SK-N-MC (cell line): ENCODE measurements at regions not wholly inside any gene's neighbourhood (a gene's known extent, or its start where the extent isn't known, plus 50 kb on each side); places are given as distances from the start of the nearest gene placed in this dataset.
"Not testable (repeated sequence)": the region's sequence is repeated elsewhere in the genome, so short reads cannot be mapped to it uniquely, and the experiment has no call there.

Experiments used
- DNase-seq: peaks from one replicate; pipeline ENCODE4 v3.0.0-alpha.2; 2011; ENCODE audit warnings: low read depth, low spot score
- H3K27ac ChIP-seq: fragments of 200-600 bp; sonication (generic); 2 replicates; pipeline ENCODE4 v1.5.1; 2016; ENCODE audit warnings: mixed run types
- H3K36me3 ChIP-seq: fragments of 200-600 bp; sonication (generic); 2 replicates; pipeline ENCODE4 v1.6.1; 2017; ENCODE audit warnings: antibody characterized with exemption, low read length, mixed read lengths; ENCODE audit not compliant: insufficient read depth
- H3K4me3 ChIP-seq: fragments of 200-600 bp; sonication (generic); 2 replicates; pipeline ENCODE4 v1.5.1; 2016
- H3K9ac ChIP-seq: fragments of 200-600 bp; sonication (generic); 2 replicates; pipeline ENCODE4 v1.8.0; 2017; ENCODE audit warnings: mixed run types, mixed read lengths; ENCODE audit not compliant: insufficient read length
- H3K9me3 ChIP-seq: fragments of 200-600 bp; sonication (generic); 2 replicates; pipeline ENCODE4 v1.6.1; 2017; ENCODE audit warnings: low read depth, mild to moderate bottlenecking, antibody characterized with exemption, low read length, moderate library complexity, mixed read lengths
- EZH2 ChIP-seq: fragments of 200-600 bp; sonication (generic); IDR thresholded peaks from one replicate; pipeline ENCODE4 v1.6.1; 2017; ENCODE audit warnings: antibody characterized with exemption
- FOXP2 ChIP-seq: optimal IDR thresholded peaks from 2 replicates; pipeline ENCODE3; 2011; ENCODE audit warnings: mild to moderate bottlenecking, moderate library complexity; ENCODE audit not compliant: insufficient read depth; ENCODE audit errors: extremely low read length, control extremely low read depth
- POLR2AphosphoS5 ChIP-seq: IDR thresholded peaks from 2 replicates; pipeline ENCODE4 v1.6.1; 2012; ENCODE audit warnings: mild to moderate bottlenecking, low read depth, low read length, borderline replicate concordance

GRCh38 chr22:22788460-22789037, 99.1 kb upstream of the IGLL5 start:
- no peak overlapping the region for H3K27ac ChIP-seq
- H3K36me3 ChIP-seq, result no peaks in the 10 kb centered on the region
- TF ChIP-seq EZH2 (no peak), FOXP2 (no peak), POLR2AphosphoS5 (no peak)
- DNase-seq, result no peak
- H3K9ac ChIP-seq, result no peak overlapping the region
- H3K9me3 ChIP-seq, result no peaks in the 10 kb centered on the region
- no peak overlapping the region for H3K4me3 ChIP-seq

GRCh38 chr22:22789233-22789921, 98.2 kb upstream of the IGLL5 start:
- no peak overlapping the region for H3K4me3 ChIP-seq
- no peak overlapping the region for H3K9ac ChIP-seq
- H3K27ac ChIP-seq, result no peak overlapping the region
- no peak for DNase-seq
- TF ChIP-seq EZH2 (no peak), POLR2AphosphoS5 (no peak), FOXP2 (no peak)
- H3K36me3 ChIP-seq, result no peaks in the 10 kb centered on the region
- H3K9me3 ChIP-seq, result no peaks in the 10 kb centered on the region

- H3K27ac ChIP-seq, result no peak overlapping the region
- no peak overlapping the region for H3K4me3 ChIP-seq
- no peak overlapping the region for H3K9ac ChIP-seq
- TF ChIP-seq POLR2AphosphoS5 (no peak), FOXP2 (no peak), EZH2 (no peak)
- no peak for DNase-seq
- H3K9me3 ChIP-seq, result no peaks in the 10 kb centered on the region
- no peaks in the 10 kb centered on the region for H3K36me3 ChIP-seq
Observed at GRCh38 chr22:22789922-22790845, 97.4 kb upstream of the IGLL5 start.

- no peaks in the 10 kb centered on the region for H3K36me3 ChIP-seq
- no peaks in the 10 kb centered on the region for H3K9me3 ChIP-seq
- H3K27ac ChIP-seq, result no peak overlapping the region
- no peak for DNase-seq
- no peak overlapping the region for H3K9ac ChIP-seq
- no peak overlapping the region for H3K4me3 ChIP-seq
- no peak for TF ChIP-seq EZH2
- TF ChIP-seq POLR2AphosphoS5, result no peak
- no peak for TF ChIP-seq FOXP2
Observed at GRCh38 chr22:22791438-22792181, 96.0 kb upstream of the IGLL5 start.

- not testable (repeated sequence) for DNase-seq, H3K4me3 ChIP-seq
Observed at GRCh38 chr22:22792205-22792786, 95.3 kb upstream of the IGLL5 start.

GRCh38 chr22:22795639-22796038, 92.0 kb upstream of the IGLL5 start:
- not testable (repeated sequence) for H3K9ac ChIP-seq, DNase-seq, H3K9me3 ChIP-seq, H3K4me3 ChIP-seq, H3K36me3 ChIP-seq, H3K27ac ChIP-seq

More at GRCh38 chr22:22792205-22792786, 95.3 kb upstream of the IGLL5 start:
- H3K27ac ChIP-seq, H3K36me3 ChIP-seq, H3K9me3 ChIP-seq, H3K9ac ChIP-seq: not testable (repeated sequence)

GRCh38 chr22:22796724-22797123, 90.9 kb upstream of the IGLL5 start:
- TF ChIP-seq EZH2 (no peak), FOXP2 (no peak), POLR2AphosphoS5 (no peak)

GRCh38 chr22:22798232-22798616, 89.4 kb upstream of the IGLL5 start:
- H3K36me3 ChIP-seq, result no peaks in the 10 kb centered on the region
- no peak overlapping the region for H3K4me3 ChIP-seq
- H3K27ac ChIP-seq, result no peak overlapping the region
- no peaks in the 10 kb centered on the region for H3K9me3 ChIP-seq
- H3K9ac ChIP-seq, result no peak overlapping the region
- DNase-seq, result no peak
- TF ChIP-seq POLR2AphosphoS5 (no peak), FOXP2 (no peak), EZH2 (no peak)

More at GRCh38 chr22:22796724-22797123, 90.9 kb upstream of the IGLL5 start:
- H3K36me3 ChIP-seq, result no peaks in the 10 kb centered on the region
- no peak overlapping the region for H3K27ac ChIP-seq
- no peak overlapping the region for H3K4me3 ChIP-seq
- no peak for DNase-seq
- H3K9ac ChIP-seq, result no peak overlapping the region
- no peaks in the 10 kb centered on the region for H3K9me3 ChIP-seq
